H1 (cell line): ENCODE measurements at regions not wholly inside any gene's neighbourhood (a gene's known extent, or its start where the extent isn't known, plus 50 kb on each side); places are given as distances from the start of the nearest gene placed in this dataset.

Source experiments
- KDM4A ChIP-seq: IDR thresholded peaks from one replicate; pipeline ENCODE4 v1.7.1; 2012; ENCODE audit warnings: low read depth, mild to moderate bottlenecking, moderate library complexity, low read length, inconsistent platforms; ENCODE audit not compliant: severe bottlenecking
- TBP ChIP-seq: IDR thresholded peaks from 2 replicates; pipeline ENCODE4 v1.6.1; 2011; ENCODE audit warnings: low read depth, low read length, improper control_type of control experiment
- YY1 ChIP-seq: IDR thresholded peaks from 2 replicates; pipeline ENCODE4 v1.6.1; 2011; ENCODE audit warnings: low read depth, mild to moderate bottlenecking, low read length

- TF ChIP-seq TBP = no peak
- no peak for TF ChIP-seq KDM4A
- no peak for TF ChIP-seq YY1
These were observed 53.8 kb upstream of the GPR78 start (continued) for GRCh38 chr4:8526363-8526855.
